Stimulated activated CD8-positive, alpha-beta memory T cell treated with anti-CD3 and anti-CD28 coated beads, Interleukin-2, amount 100 ng/mL, for 48 hours (primary cell): ENCODE measurements at regions not wholly inside any gene's neighbourhood (a gene's known extent, or its start where the extent isn't known, plus 50 kb on each side); places are given as distances from the start of the nearest gene placed in this dataset.
"Not testable (repeated sequence)": the region's sequence is repeated elsewhere in the genome, so short reads cannot be mapped to it uniquely, and the experiment has no call there.

Source experiments
- DNase-seq, 2 donors: peaks; one replicate each; pipeline ENCODE4 v3.0.0-alpha.2; 2020; ENCODE audit warnings: low read depth in 2 of 2

- DNase-seq, result no peak
Observed at GRCh38 chr7:149604521-149604920, 106.9 kb upstream of the ZNF746 start.

GRCh38 chr7:149600669-149601330 is 103.2 kb upstream of the ZNF746 start:
- DNase-seq, result peak in 1 of 2 donors; percentile 38

- no peak for DNase-seq
Observed at GRCh38 chr7:149599636-149600206, 102.1 kb upstream of the ZNF746 start.

GRCh38 chr7:149598721-149599308 is 101.2 kb upstream of the ZNF746 start:
- DNase-seq, result no peak

- DNase-seq, result not testable (repeated sequence)
Observed at GRCh38 chr7:149597789-149598188, 100.2 kb upstream of the ZNF746 start.

- no peak for DNase-seq
Observed at GRCh38 chr7:149595541-149595940, 97.9 kb upstream of the ZNF746 start.

GRCh38 chr7:149595078-149595477 is 97.5 kb upstream of the ZNF746 start:
- DNase-seq, result no peak

GRCh38 chr7:149588930-149589329 is 91.3 kb upstream of the ZNF746 start:
- DNase-seq, result no peak

GRCh38 chr7:149586646-149587645 is 89.3 kb upstream of the ZNF746 start:
- DNase-seq, result no peak

- DNase-seq, result no peak
Observed at GRCh38 chr7:149584530-149584929, 86.9 kb upstream of the ZNF746 start.

- no peak for DNase-seq
Observed at GRCh38 chr7:149584009-149584408, 86.4 kb upstream of the ZNF746 start.

- no peak for DNase-seq
Observed at GRCh38 chr7:149580328-149580727, 82.7 kb upstream of the ZNF746 start.

- not testable (repeated sequence) for DNase-seq
Observed at GRCh38 chr7:149579365-149579764, 81.8 kb upstream of the ZNF746 start.

- not testable (repeated sequence) for DNase-seq
Observed at GRCh38 chr7:149574428-149574827, 76.8 kb upstream of the ZNF746 start.

GRCh38 chr7:149573519-149573918 is 75.9 kb upstream of the ZNF746 start:
- no peak for DNase-seq

- DNase-seq, result not testable (repeated sequence)
Observed at GRCh38 chr7:149572920-149573319, 75.3 kb upstream of the ZNF746 start.

- DNase-seq, result no peak
Observed at GRCh38 chr7:149570784-149571183, 73.2 kb upstream of the ZNF746 start.

GRCh38 chr7:149569726-149570422 is 72.3 kb upstream of the ZNF746 start:
- no peak for DNase-seq

GRCh38 chr7:149569025-149569725 is 71.6 kb upstream of the ZNF746 start:
- no peak for DNase-seq

GRCh38 chr7:149568218-149568617 is 70.6 kb upstream of the ZNF746 start:
- DNase-seq, result no peak

GRCh38 chr7:149566103-149566502 is 68.5 kb upstream of the ZNF746 start:
- no peak for DNase-seq
